Keratinocyte (primary cell): ENCODE measurements at regions not wholly inside any gene's neighbourhood (a gene's known extent, or its start where the extent isn't known, plus 50 kb on each side); places are given as distances from the start of the nearest gene placed in this dataset.

Experiments
- DNase-seq: peaks from one replicate; pipeline ENCODE4 v3.0.0-alpha.2; 2011; ENCODE audit warnings: low read depth, missing footprints, low spot score
- FAIRE-seq: peaks from 2 replicates; lab custom pipeline; 2011; peaks lifted over from hg19 to GRCh38; lab: Jason Lieb, UNC
- H2AFZ ChIP-seq: 2 replicates; pipeline ENCODE4 v1.6.0; 2012; ENCODE audit warnings: low read length, control low read depth, inconsistent platforms; ENCODE audit not compliant: control insufficient read depth
- H3K27ac ChIP-seq: 2 replicates; pipeline ENCODE4 v1.5.1; 2011; ENCODE audit warnings: low read length; ENCODE audit not compliant: control insufficient read depth, insufficient read depth
- H3K27me3 ChIP-seq: 3 replicates; pipeline ENCODE4 v1.6.0; 2011; ENCODE audit warnings: low read length; ENCODE audit not compliant: control insufficient read depth, insufficient read depth; ENCODE audit errors: extremely low read depth
- H3K36me3 ChIP-seq, 2 experiments: 2 replicates in 1 of 2; 3 replicates in 1 of 2; pipeline ENCODE4 v1.5.1; 2011; ENCODE audit warnings: low read length in 2 of 2, mild to moderate bottlenecking in 1 of 2; ENCODE audit not compliant: control insufficient read depth in 2 of 2, insufficient read depth in 2 of 2; ENCODE audit errors: extremely low read depth in 1 of 2
- H3K4me1 ChIP-seq: 3 replicates; pipeline ENCODE4 v1.5.1; 2011; ENCODE audit warnings: low read length; ENCODE audit not compliant: control insufficient read depth, insufficient read depth; ENCODE audit errors: extremely low read depth
- H3K4me2 ChIP-seq: 3 replicates; pipeline ENCODE4 v1.6.0; 2011; ENCODE audit warnings: low read depth, low read length; ENCODE audit not compliant: control insufficient read depth, insufficient read depth; ENCODE audit errors: extremely low read depth
- H3K4me3 ChIP-seq, 3 experiments: fragments of 200-600 bp in 1 of 3; sonication (generic) in 1 of 3; 2 replicates in 2 of 3; 3 replicates in 1 of 3; pipeline ENCODE4 v1.5.1; 2011 to 2016; ENCODE audit warnings: low read length in 3 of 3, mild to moderate bottlenecking in 3 of 3, control low read depth in 2 of 3, inconsistent platforms in 1 of 3, low read depth in 1 of 3, mixed read lengths in 1 of 3, mixed run types in 1 of 3, moderate library complexity in 1 of 3; ENCODE audit not compliant: control insufficient read depth in 2 of 3, insufficient read depth in 2 of 3; ENCODE audit errors: extremely low read depth in 1 of 3
- H3K79me2 ChIP-seq: 2 replicates; pipeline ENCODE4 v1.6.0; 2012; ENCODE audit warnings: low read length; ENCODE audit not compliant: control insufficient read depth, insufficient read depth
- H3K9ac ChIP-seq: 3 replicates; pipeline ENCODE4 v1.6.0; 2011; ENCODE audit warnings: low read length; ENCODE audit not compliant: control insufficient read depth, insufficient read depth; ENCODE audit errors: extremely low read depth
- H3K9me1 ChIP-seq: 3 replicates; pipeline ENCODE4 v1.6.0; 2011; ENCODE audit warnings: low read length; ENCODE audit not compliant: control insufficient read depth, insufficient read depth; ENCODE audit errors: extremely low read depth
- H3K9me3 ChIP-seq: 2 replicates; pipeline ENCODE4 v1.5.1; 2012; ENCODE audit warnings: low read depth, low read length; ENCODE audit not compliant: control insufficient read depth
- H4K20me1 ChIP-seq: 3 replicates; pipeline ENCODE4 v1.6.0; 2011; ENCODE audit warnings: low read length; ENCODE audit not compliant: control insufficient read depth, insufficient read depth; ENCODE audit errors: extremely low read depth
- EZH2 ChIP-seq: IDR thresholded peaks from one replicate; pipeline ENCODE4 v1.6.1; 2012; ENCODE audit warnings: inconsistent platforms, mild to moderate bottlenecking, low read length, moderate library complexity
- dilution Hi-C: fragments of 300-500 bp; cut with MboI; formaldehyde crosslinking; loops from one replicate; pipeline ENCODE4 v1.7.0; 2020; ENCODE audit warnings: low sequenced_read_pairs; ENCODE audit not compliant: extremely low pct_ligation_motif_present
- TF ChIP-seq, protein P1 (sequence below), 3 experiments: IDR thresholded peaks in 1 of 3; conservative IDR thresholded peaks in 1 of 3; optimal IDR thresholded peaks in 1 of 3; 2 replicates in 2 of 3; 3 replicates in 1 of 3; pipeline versions ENCODE3 to v1.5.1; 2011; ENCODE audit warnings: low read length in 3 of 3, mild to moderate bottlenecking in 3 of 3, moderate library complexity in 2 of 3, control low read depth in 1 of 3, inconsistent platforms in 1 of 3; ENCODE audit not compliant: insufficient read depth in 2 of 3; ENCODE audit errors: extremely low read depth in 1 of 3

DNA sequence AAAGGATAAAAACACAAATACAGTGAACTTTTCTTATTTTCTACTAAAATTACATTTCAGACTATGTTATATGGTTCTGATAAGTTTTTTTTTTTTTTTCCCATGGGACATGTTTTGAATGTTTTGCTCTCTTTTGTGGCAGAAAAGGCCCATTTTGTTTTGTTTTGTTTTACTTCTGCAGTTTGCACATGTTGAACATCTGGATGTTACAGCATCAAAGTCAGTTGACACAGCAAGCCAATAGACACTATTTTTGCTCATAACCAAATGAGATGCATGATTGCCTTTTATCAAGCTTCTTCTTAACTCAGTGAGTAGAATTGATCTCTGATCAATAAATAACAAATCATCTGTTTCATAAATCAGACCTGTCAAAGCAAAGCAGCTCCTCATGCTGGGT, 904.2 kb downstream of the ADGRL2 start:
- TF ChIP-seq, protein P1, sequence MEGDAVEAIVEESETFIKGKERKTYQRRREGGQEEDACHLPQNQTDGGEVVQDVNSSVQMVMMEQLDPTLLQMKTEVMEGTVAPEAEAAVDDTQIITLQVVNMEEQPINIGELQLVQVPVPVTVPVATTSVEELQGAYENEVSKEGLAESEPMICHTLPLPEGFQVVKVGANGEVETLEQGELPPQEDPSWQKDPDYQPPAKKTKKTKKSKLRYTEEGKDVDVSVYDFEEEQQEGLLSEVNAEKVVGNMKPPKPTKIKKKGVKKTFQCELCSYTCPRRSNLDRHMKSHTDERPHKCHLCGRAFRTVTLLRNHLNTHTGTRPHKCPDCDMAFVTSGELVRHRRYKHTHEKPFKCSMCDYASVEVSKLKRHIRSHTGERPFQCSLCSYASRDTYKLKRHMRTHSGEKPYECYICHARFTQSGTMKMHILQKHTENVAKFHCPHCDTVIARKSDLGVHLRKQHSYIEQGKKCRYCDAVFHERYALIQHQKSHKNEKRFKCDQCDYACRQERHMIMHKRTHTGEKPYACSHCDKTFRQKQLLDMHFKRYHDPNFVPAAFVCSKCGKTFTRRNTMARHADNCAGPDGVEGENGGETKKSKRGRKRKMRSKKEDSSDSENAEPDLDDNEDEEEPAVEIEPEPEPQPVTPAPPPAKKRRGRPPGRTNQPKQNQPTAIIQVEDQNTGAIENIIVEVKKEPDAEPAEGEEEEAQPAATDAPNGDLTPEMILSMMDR (optimal IDR thresholded peaks at IDR 0.05 in 1 of 3, IDR thresholded peaks at IDR 0.05 in 1 of 3, conservative IDR thresholded peaks at IDR 0.05 in 1 of 3; ENCODE audit: extremely low read depth in 1 of 3, insufficient read depth in 2 of 3, low read length in 3 of 3) = no peak
- TF ChIP-seq EZH2 = no peak

DNA sequence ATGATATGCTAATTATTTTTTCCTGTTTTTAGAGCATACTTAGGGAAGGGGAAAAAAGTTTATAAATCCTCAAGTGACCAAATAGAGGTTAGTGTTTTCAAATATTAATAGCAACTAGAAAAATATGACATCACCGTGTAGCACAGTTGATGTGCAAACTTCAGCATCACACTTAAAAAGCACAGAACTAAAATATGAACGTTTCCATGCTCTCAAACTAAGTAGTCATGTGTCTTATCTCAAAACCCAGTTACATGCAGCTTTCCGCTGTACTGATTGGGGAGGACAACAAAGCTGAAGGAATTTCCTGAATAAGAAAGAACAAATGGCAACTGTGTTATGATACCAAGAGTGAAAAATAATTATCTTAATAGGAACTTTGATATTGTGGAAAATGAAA, 903.7 kb downstream of the ADGRL2 start:
- H3K27me3 ChIP-seq = no peaks in the 10 kb centered on the region
- H3K4me1 ChIP-seq = no peaks in the 10 kb centered on the region
- no peaks in the 10 kb centered on the region for H3K79me2 ChIP-seq
- no peak for FAIRE-seq
- no peak overlapping the region for H3K4me2 ChIP-seq
- H3K9me3 ChIP-seq = no peaks in the 10 kb centered on the region
- H3K27ac ChIP-seq = no peak overlapping the region
- no peaks in the 10 kb centered on the region for H3K9me1 ChIP-seq
- no peak for DNase-seq
- H4K20me1 ChIP-seq = no peaks in the 10 kb centered on the region
- dilution Hi-C loops = no loop called here
- no peak overlapping the region for H3K4me3 ChIP-seq
- no peak overlapping the region for H3K9ac ChIP-seq
- H2AFZ ChIP-seq = no peak overlapping the region
- TF ChIP-seq, protein P1 (optimal IDR thresholded peaks at IDR 0.05 in 1 of 3, IDR thresholded peaks at IDR 0.05 in 1 of 3, conservative IDR thresholded peaks at IDR 0.05 in 1 of 3; ENCODE audit: extremely low read depth in 1 of 3, insufficient read depth in 2 of 3, low read length in 3 of 3) = no peak
- no peak for TF ChIP-seq EZH2
- no peaks in the 10 kb centered on the region for H3K36me3 ChIP-seq

More for the DNA sequence above, 904.2 kb downstream of the ADGRL2 start:
- H2AFZ ChIP-seq = no peak overlapping the region
- no peak overlapping the region for H3K9ac ChIP-seq
- H3K4me1 ChIP-seq = no peaks in the 10 kb centered on the region
- DNase-seq (no peak), FAIRE-seq (no peak)
- no peaks in the 10 kb centered on the region for H3K36me3 ChIP-seq
- H3K27me3 ChIP-seq = no peaks in the 10 kb centered on the region
- H3K4me2 ChIP-seq = no peak overlapping the region
- dilution Hi-C loops = no loop called here
- no peaks in the 10 kb centered on the region for H3K9me3 ChIP-seq
- H3K4me3 ChIP-seq = no peak overlapping the region
- H3K27ac ChIP-seq = no peak overlapping the region
- no peaks in the 10 kb centered on the region for H3K9me1 ChIP-seq
- no peaks in the 10 kb centered on the region for H3K79me2 ChIP-seq
- H4K20me1 ChIP-seq = no peaks in the 10 kb centered on the region
